ENCODE measurements at regions not wholly inside any gene's neighbourhood (a gene's known extent, or its start where the extent isn't known, plus 50 kb on each side); places are given as distances from the start of the nearest gene placed in this dataset.

DNA sequence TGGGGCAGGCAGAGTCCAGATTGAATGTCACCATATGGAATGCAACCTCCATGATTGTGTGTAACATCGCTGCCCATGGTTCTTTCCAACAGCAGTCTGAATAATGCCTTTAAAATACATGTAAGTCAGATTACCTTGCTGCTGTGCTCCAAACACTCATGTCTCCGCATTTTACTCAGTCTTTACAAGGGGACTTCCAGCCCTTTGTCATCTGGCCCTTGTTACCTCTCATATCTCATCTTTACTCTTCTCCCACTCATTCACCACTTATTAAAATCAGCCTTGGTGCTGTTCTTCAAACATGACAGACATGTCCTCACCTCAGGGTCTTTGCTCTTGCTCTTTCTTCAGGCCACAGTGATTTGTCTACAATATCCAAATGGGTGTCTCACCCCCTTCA is 200.4 kb upstream of the GYPA start:
- Histone ChIP-seq H3K4me3 (no peak overlapping the region), H3K36me3 (no peaks in the 10 kb centered on the region), H3K9me3 (peaks cover 0 to 10% (median 0%) of the 10 kb centered on the region in 4 donors), H3K27ac (no peak overlapping the region), H3K4me1 (no peaks in the 10 kb centered on the region), H3K27me3 (no peaks in the 10 kb centered on the region)
- intact Hi-C loops (cut with DNase I; ENCODE audit: low total_unique reads), result no loop called here
- TF ChIP-seq POLR2AphosphoS5 (IDR thresholded peaks at IDR 0.05) (no peak), POLR2A (IDR thresholded peaks at IDR 0.05) (no peak), EP300 (IDR thresholded peaks at IDR 0.05) (no peak)
- TF ChIP-seq, protein P1, sequence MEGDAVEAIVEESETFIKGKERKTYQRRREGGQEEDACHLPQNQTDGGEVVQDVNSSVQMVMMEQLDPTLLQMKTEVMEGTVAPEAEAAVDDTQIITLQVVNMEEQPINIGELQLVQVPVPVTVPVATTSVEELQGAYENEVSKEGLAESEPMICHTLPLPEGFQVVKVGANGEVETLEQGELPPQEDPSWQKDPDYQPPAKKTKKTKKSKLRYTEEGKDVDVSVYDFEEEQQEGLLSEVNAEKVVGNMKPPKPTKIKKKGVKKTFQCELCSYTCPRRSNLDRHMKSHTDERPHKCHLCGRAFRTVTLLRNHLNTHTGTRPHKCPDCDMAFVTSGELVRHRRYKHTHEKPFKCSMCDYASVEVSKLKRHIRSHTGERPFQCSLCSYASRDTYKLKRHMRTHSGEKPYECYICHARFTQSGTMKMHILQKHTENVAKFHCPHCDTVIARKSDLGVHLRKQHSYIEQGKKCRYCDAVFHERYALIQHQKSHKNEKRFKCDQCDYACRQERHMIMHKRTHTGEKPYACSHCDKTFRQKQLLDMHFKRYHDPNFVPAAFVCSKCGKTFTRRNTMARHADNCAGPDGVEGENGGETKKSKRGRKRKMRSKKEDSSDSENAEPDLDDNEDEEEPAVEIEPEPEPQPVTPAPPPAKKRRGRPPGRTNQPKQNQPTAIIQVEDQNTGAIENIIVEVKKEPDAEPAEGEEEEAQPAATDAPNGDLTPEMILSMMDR (IDR thresholded peaks at IDR 0.05), result no peak
- no peak for DNase-seq
- WGBS, 5 donors, result 84 to 93% (median 87%) methylated on average over 2 of the region's 2 CpGs

DNA sequence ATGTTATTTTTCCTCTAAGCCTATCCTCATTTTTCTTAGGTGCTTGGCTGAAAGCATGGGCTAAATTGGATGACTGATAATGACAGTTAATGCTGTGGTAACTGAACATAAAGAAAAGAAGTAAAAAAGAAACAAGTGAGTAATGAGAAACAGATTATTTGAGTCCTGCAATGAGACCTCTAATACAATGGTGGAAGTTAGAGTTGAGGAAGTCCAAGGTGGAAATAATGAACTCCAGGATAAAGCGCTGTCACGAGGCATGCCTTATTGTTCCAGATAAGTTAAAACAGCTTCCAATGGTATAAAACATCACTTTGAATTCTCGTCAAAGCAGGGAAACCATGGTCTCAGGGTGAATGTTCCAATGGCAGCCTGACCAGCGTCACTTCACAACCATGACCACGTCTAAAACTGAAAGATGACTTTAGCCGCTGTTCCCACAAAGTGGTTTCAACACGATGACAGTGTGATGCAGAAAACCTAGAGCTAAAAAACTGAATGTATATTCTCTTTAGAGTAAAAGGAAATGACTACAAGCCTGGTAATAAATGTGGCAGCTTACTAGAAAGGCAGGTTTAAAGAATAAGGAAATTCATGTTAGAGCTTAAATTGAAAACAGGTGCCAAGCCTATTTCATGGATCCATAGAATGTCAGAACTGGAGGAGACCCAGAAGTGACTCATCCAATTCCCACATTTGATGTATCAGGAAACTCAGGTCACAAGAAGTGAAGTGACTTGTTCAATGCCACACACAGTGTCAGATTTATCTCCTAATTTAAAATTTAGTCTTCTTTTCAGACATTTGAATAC is 202.6 kb upstream of the GYPA start:
- H3K4me1 ChIP-seq, result no peaks in the 10 kb centered on the region
- DNase-seq, result no peak
- no peaks in the 10 kb centered on the region for H3K36me3 ChIP-seq
- peaks cover 0 to 10% (median 0%) of the 10 kb centered on the region in 4 donors for H3K9me3 ChIP-seq
- WGBS, 5 donors, result 68 to 86% (median 80%) methylated on average over 7 of the region's 7 CpGs
- H3K4me3 ChIP-seq, result no peak overlapping the region
- TF ChIP-seq POLR2AphosphoS5 (IDR thresholded peaks at IDR 0.05), result no peak
- TF ChIP-seq EP300 (IDR thresholded peaks at IDR 0.05), result no peak
- TF ChIP-seq, protein P1 (IDR thresholded peaks at IDR 0.05), result no peak
- no peak for TF ChIP-seq POLR2A (IDR thresholded peaks at IDR 0.05)
- intact Hi-C loops (cut with DNase I; ENCODE audit: low total_unique reads), result no loop called here
- no peak overlapping the region for H3K27ac ChIP-seq
- no peaks in the 10 kb centered on the region for H3K27me3 ChIP-seq

DNA sequence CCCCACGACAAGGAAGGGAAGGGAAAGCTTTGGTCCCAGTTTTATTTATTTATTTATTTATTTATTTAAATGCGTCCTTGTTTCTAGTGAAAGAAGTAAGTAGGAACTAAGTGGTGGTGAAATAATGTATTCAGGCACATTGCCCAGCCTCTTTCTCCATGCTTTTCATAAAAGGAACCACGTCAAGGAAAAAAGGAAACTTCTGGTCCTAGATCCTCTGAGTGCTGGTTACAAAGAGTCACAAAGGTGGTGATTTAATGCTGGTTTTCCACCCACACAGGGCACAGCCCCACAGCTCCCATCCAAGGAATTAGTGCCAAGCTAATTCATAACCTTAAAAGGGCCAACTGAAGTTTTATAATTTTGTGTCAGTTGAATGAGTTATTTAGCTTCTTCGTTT is 206.6 kb upstream of the GYPA start:
- TF ChIP-seq EP300 (IDR thresholded peaks at IDR 0.05), result no peak
- TF ChIP-seq, protein P1 (IDR thresholded peaks at IDR 0.05), result no peak
- TF ChIP-seq POLR2A (IDR thresholded peaks at IDR 0.05), result no peak
- no peak for TF ChIP-seq POLR2AphosphoS5 (IDR thresholded peaks at IDR 0.05)
- no peaks in the 10 kb centered on the region for H3K4me1 ChIP-seq
- intact Hi-C loops (cut with DNase I; ENCODE audit: low total_unique reads), result no loop called here

DNA sequence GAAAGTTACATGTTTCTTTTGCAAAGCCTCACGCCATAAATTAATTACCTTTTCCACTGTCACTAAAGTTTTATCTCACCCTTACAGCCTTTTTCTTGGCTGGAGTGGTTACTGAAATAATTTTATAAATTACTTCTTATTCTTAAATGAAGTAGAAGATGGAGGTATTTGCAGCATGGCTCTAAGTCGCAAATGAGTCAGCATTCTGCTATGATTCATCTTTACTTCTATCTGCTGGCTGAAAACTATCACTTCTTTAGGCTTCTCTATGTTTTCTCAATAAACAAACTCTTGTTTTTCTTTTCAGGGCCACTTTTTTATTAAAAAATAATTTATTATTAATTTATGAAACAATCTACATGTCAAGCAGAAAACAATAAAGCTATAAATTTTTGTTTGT is 210.2 kb upstream of the GYPA start:
- Histone ChIP-seq H3K27ac (no peak overlapping the region), H3K4me3 (no peak overlapping the region), H3K9me3 (no peaks in the 10 kb centered on the region), H3K27me3 (peaks cover 0 to 7% (median 0%) of the 10 kb centered on the region in 3 donors), H3K4me1 (peaks cover 0 to 2% (median under 1%) of the 10 kb centered on the region in 4 donors), H3K36me3 (no peaks in the 10 kb centered on the region)
- TF ChIP-seq, protein P1 (IDR thresholded peaks at IDR 0.05), result no peak
- TF ChIP-seq POLR2AphosphoS5 (IDR thresholded peaks at IDR 0.05) (no peak), POLR2A (IDR thresholded peaks at IDR 0.05) (no peak), EP300 (IDR thresholded peaks at IDR 0.05) (no peak)
- WGBS, 5 donors, result 79 to 92% (median 89%) methylated on average over 2 of the region's 2 CpGs
- no peak for DNase-seq
- intact Hi-C loops (cut with DNase I; ENCODE audit: low total_unique reads), result no loop called here

More for the DNA sequence above, 206.6 kb upstream of the GYPA start:
- Histone ChIP-seq H3K9me3 (no peaks in the 10 kb centered on the region), H3K4me3 (no peak overlapping the region), H3K27me3 (no peaks in the 10 kb centered on the region), H3K36me3 (no peaks in the 10 kb centered on the region), H3K27ac (no peak overlapping the region)
- DNase-seq, result no peak
- WGBS, 5 donors, result 59 to 83% (median 70%) methylated on average over 4 of the region's 4 CpGs
